GM21723 (cell line): ENCODE measurements at regions not wholly inside any gene's neighbourhood (a gene's known extent, or its start where the extent isn't known, plus 50 kb on each side); places are given as distances from the start of the nearest gene placed in this dataset.
"Not testable (repeated sequence)": the region's sequence is repeated elsewhere in the genome, so short reads cannot be mapped to it uniquely, and the experiment has no call there.

ENCODE experiments used
- ATAC-seq: cut with Tn5 transposase; IDR thresholded peaks from one replicate; pipeline ENCODE4 v1.9.1; 2021; ENCODE audit warnings: mild to moderate bottlenecking, moderate library complexity; ENCODE audit not compliant: unreplicated experiment

GRCh38 chr7:106583706-106584690 lies 77.0 kb downstream of the CCDC71L start:
- ATAC-seq, result no peak

GRCh38 chr7:106583100-106583499 lies 77.9 kb downstream of the CCDC71L start:
- ATAC-seq, result no peak

GRCh38 chr7:106582365-106582764 lies 78.6 kb downstream of the CCDC71L start:
- ATAC-seq, result no peak

GRCh38 chr7:106579086-106579485 lies 81.9 kb downstream of the CCDC71L start:
- ATAC-seq, result not testable (repeated sequence)

GRCh38 chr7:106575138-106575823 lies 85.7 kb downstream of the CCDC71L start:
- ATAC-seq, result no peak

GRCh38 chr7:106573738-106574137 lies 87.2 kb downstream of the CCDC71L start:
- ATAC-seq, result no peak

- ATAC-seq, result no peak
Measured at GRCh38 chr7:106573125-106573663, 87.8 kb downstream of the CCDC71L start.

- ATAC-seq, result no peak
Measured at GRCh38 chr7:106572394-106573124, 88.4 kb downstream of the CCDC71L start.

GRCh38 chr7:106571563-106571962 lies 89.4 kb downstream of the CCDC71L start:
- no peak for ATAC-seq

- ATAC-seq, result no peak
Measured at GRCh38 chr7:106570948-106571418, 90.0 kb downstream of the CCDC71L start.

GRCh38 chr7:106570146-106570545 lies 90.8 kb downstream of the CCDC71L start:
- ATAC-seq, result no peak

- no peak for ATAC-seq
Measured at GRCh38 chr7:106569500-106569929, 91.4 kb downstream of the CCDC71L start.

GRCh38 chr7:106568680-106569499 lies 92.1 kb downstream of the CCDC71L start:
- no peak for ATAC-seq

GRCh38 chr7:106568002-106568679 lies 92.8 kb downstream of the CCDC71L start:
- ATAC-seq, result no peak

- ATAC-seq, result not testable (repeated sequence)
Measured at GRCh38 chr7:106567204-106568001, 93.6 kb downstream of the CCDC71L start.

GRCh38 chr7:106566672-106567071 lies 94.3 kb downstream of the CCDC71L start:
- no peak for ATAC-seq

GRCh38 chr7:106566196-106566595 lies 94.8 kb downstream of the CCDC71L start:
- ATAC-seq, result no peak

- no peak for ATAC-seq
Measured at GRCh38 chr7:106565428-106565827, 95.5 kb downstream of the CCDC71L start.
